Caco-2 (cell line): ENCODE measurements at regions not wholly inside any gene's neighbourhood (a gene's known extent, or its start where the extent isn't known, plus 50 kb on each side); places are given as distances from the start of the nearest gene placed in this dataset.

ENCODE experiments used
- BruUV-seq: library from RNA; stranded (reverse); fragments of 400-500 nt; replicated peaks from 2 replicates; lab custom pipeline; 2021; lab: Mats Ljungman, UMichigan
- CTCF ChIA-PET: fragments of 300-600 bp; sonication (Branson Sonifier 250); formaldehyde crosslinking; loops from one replicate; lab custom pipeline; 2022; ENCODE audit warnings: antibody characterized with exemption; lab: Charles Lee
- POLR2A ChIA-PET: fragments of 300-600 bp; sonication (Branson Sonifier 250); formaldehyde crosslinking; loops from one replicate; lab custom pipeline; 2022; ENCODE audit warnings: antibody characterized with exemption; lab: Charles Lee
- DNase-seq, 2 experiments: peaks; one replicate each; pipeline versions ENCODE4 v3.0.0 to v3.0.0-alpha.2; 2020 to 2022
- H3K27me3 ChIP-seq: replicated peaks from 2 replicates; pipeline ENCODE4 v1.6.0; 2011; ENCODE audit warnings: low read length; ENCODE audit not compliant: control insufficient read depth, insufficient read depth
- H3K36me3 ChIP-seq: 2 replicates; pipeline ENCODE4 v1.5.1; 2011; ENCODE audit warnings: low read length; ENCODE audit not compliant: control insufficient read depth, insufficient read depth
- H3K4me1 ChIP-seq: fragments of 250-450 bp; sonication (Bioruptor Pico); 2 replicates; pipeline ENCODE4 v1.5.1; 2020; ENCODE audit warnings: mild to moderate bottlenecking
- H3K4me3 ChIP-seq: 2 replicates; pipeline ENCODE4 v1.5.1; 2011; ENCODE audit warnings: low read depth, mild to moderate bottlenecking, control low read depth, low read length
- H3K9me3 ChIP-seq: fragments of 250-450 bp; sonication (Bioruptor Pico); 2 replicates; pipeline ENCODE4 v1.5.1; 2020; ENCODE audit warnings: mild to moderate bottlenecking, moderate library complexity
- H3K27ac Mint-ChIP-seq: one replicate; pipeline ENCODE4 v1.8.0; 2022; ENCODE audit warnings: mixed read lengths; ENCODE audit not compliant: unreplicated experiment
- H3K27me3 Mint-ChIP-seq: one replicate; pipeline ENCODE4 v1.8.0; 2022; ENCODE audit warnings: mixed read lengths; ENCODE audit not compliant: insufficient read depth, unreplicated experiment
- H3K36me3 Mint-ChIP-seq: one replicate; pipeline ENCODE4 v1.8.0; 2022; ENCODE audit warnings: mild to moderate bottlenecking, mixed read lengths; ENCODE audit not compliant: insufficient read depth, unreplicated experiment
- H3K4me1 Mint-ChIP-seq: one replicate; pipeline ENCODE4 v1.8.0; 2022; ENCODE audit warnings: low read depth, mixed read lengths; ENCODE audit not compliant: unreplicated experiment
- H3K4me3 Mint-ChIP-seq: one replicate; pipeline ENCODE4 v1.8.0; 2022; ENCODE audit warnings: mild to moderate bottlenecking, moderate library complexity, mixed read lengths; ENCODE audit not compliant: unreplicated experiment
- H3K9me3 Mint-ChIP-seq: one replicate; pipeline ENCODE4 v1.8.0; 2022; ENCODE audit warnings: mixed read lengths; ENCODE audit not compliant: unreplicated experiment
- CTCF ChIP-seq, 2 experiments: fragments of 200-600 bp in 1 of 2; IDR thresholded peaks; 1 replicate in 1 of 2; 2 replicates in 1 of 2; pipeline versions ENCODE4 v1.5.1 to v1.8.0; 2011 to 2022; ENCODE audit warnings: antibody characterized with exemption in 1 of 2, control low read depth in 1 of 2, inconsistent platforms in 1 of 2, low read depth in 1 of 2, low read length in 1 of 2, mild to moderate bottlenecking in 1 of 2, moderate library complexity in 1 of 2; ENCODE audit not compliant: insufficient read depth in 1 of 2, severe bottlenecking in 1 of 2, unreplicated experiment in 1 of 2
- intact Hi-C: fragments of 100-400 bp; cut with micrococcal nuclease; formaldehyde crosslinking; loops from one replicate; pipeline ENCODE4 v1.10.0; 2022; ENCODE audit not compliant: unreplicated experiment

- H3K27ac Mint-ChIP-seq: no peak overlapping the region
- H3K27me3 Mint-ChIP-seq: peaks cover 2% of the 10 kb centered on the region
- no peaks in the 10 kb centered on the region for H3K4me1 Mint-ChIP-seq
- Histone ChIP-seq H3K9me3 (no peaks in the 10 kb centered on the region; the same call in 1 of the 2 replicates), H3K27me3 (no peaks in the 10 kb centered on the region), H3K36me3 (no peaks in the 10 kb centered on the region), H3K4me3 (no peak overlapping the region), H3K4me1 (no peaks in the 10 kb centered on the region; the same call in 1 of the 2 replicates)
- no peaks in the 10 kb centered on the region for H3K36me3 Mint-ChIP-seq
- intact Hi-C loops: no loop called here
- BruUV-seq: no TSS peak
- H3K4me3 Mint-ChIP-seq: no peak overlapping the region
- H3K9me3 Mint-ChIP-seq: peaks cover 26% of the 10 kb centered on the region
- no peak for DNase-seq
- ChIA-PET CTCF (no interaction called here), POLR2A (no interaction called here)
- no peak for TF ChIP-seq CTCF (IDR thresholded peaks at IDR 0.05; ENCODE audit: insufficient read depth in 1 of 2, low read depth in 1 of 2, low read length in 1 of 2, severe bottlenecking in 1 of 2, unreplicated experiment in 1 of 2)
Observed at GRCh38 chr2:137797641-137798040, 166.6 kb upstream of the HNMT start.

GRCh38 chr2:137799600-137799999 lies 164.7 kb upstream of the HNMT start:
- Mint-ChIP-seq H3K27ac (no peak overlapping the region), H3K36me3 (no peaks in the 10 kb centered on the region), H3K4me3 (no peak overlapping the region), H3K4me1 (no peaks in the 10 kb centered on the region), H3K9me3 (peaks cover 39% of the 10 kb centered on the region), H3K27me3 (peaks cover 4% of the 10 kb centered on the region)
- no peak for TF ChIP-seq CTCF (IDR thresholded peaks at IDR 0.05; ENCODE audit: insufficient read depth in 1 of 2, low read depth in 1 of 2, low read length in 1 of 2, severe bottlenecking in 1 of 2, unreplicated experiment in 1 of 2)
- no TSS peak for BruUV-seq
- intact Hi-C loops: no loop called here
- no peaks in the 10 kb centered on the region; the same call in 1 of the 2 replicates for H3K9me3 ChIP-seq
- no peaks in the 10 kb centered on the region; the same call in 1 of the 2 replicates for H3K4me1 ChIP-seq
- POLR2A ChIA-PET: no interaction called here
- DNase-seq: no peak
- CTCF ChIA-PET: no interaction called here
- no peak overlapping the region for H3K4me3 ChIP-seq
- H3K36me3 ChIP-seq: no peaks in the 10 kb centered on the region
- no peaks in the 10 kb centered on the region for H3K27me3 ChIP-seq

GRCh38 chr2:137800386-137800785 lies 163.9 kb upstream of the HNMT start:
- CTCF ChIA-PET: no interaction called here
- H3K36me3 Mint-ChIP-seq: no peaks in the 10 kb centered on the region
- no peaks in the 10 kb centered on the region for H3K36me3 ChIP-seq
- no peak for DNase-seq
- H3K4me1 ChIP-seq: no peaks in the 10 kb centered on the region; the same call in 1 of the 2 replicates
- POLR2A ChIA-PET: no interaction called here
- H3K9me3 Mint-ChIP-seq: peaks cover 39% of the 10 kb centered on the region
- no TSS peak for BruUV-seq
- H3K27me3 ChIP-seq: no peaks in the 10 kb centered on the region
- no peak overlapping the region for H3K27ac Mint-ChIP-seq
- TF ChIP-seq CTCF (IDR thresholded peaks at IDR 0.05; ENCODE audit: insufficient read depth in 1 of 2, low read depth in 1 of 2, low read length in 1 of 2, severe bottlenecking in 1 of 2, unreplicated experiment in 1 of 2): no peak
- no peak overlapping the region for H3K4me3 Mint-ChIP-seq
- peaks cover 4% of the 10 kb centered on the region for H3K27me3 Mint-ChIP-seq
- H3K9me3 ChIP-seq: no peaks in the 10 kb centered on the region; the same call in 1 of the 2 replicates
- intact Hi-C loops: no loop called here
- H3K4me3 ChIP-seq: no peak overlapping the region
- no peaks in the 10 kb centered on the region for H3K4me1 Mint-ChIP-seq
